Fibroblast of lung (primary cell): ENCODE measurements at regions not wholly inside any gene's neighbourhood (a gene's known extent, or its start where the extent isn't known, plus 50 kb on each side); places are given as distances from the start of the nearest gene placed in this dataset.

ENCODE experiments used
- DNase-seq, 2 donors: peaks; one replicate each; pipeline versions ENCODE4 v3.0.0 to v3.0.0-alpha.2; 2010; ENCODE audit warnings: low read depth in 2 of 2
- H2AFZ ChIP-seq: 2 replicates; pipeline ENCODE4 v1.5.1; 2012; ENCODE audit warnings: low read length, control low read depth, inconsistent platforms
- H3K27ac ChIP-seq: 2 replicates; pipeline ENCODE4 v1.5.1; 2011; ENCODE audit warnings: low read length, control low read depth; ENCODE audit not compliant: insufficient read depth
- H3K27me3 ChIP-seq: 2 replicates; pipeline ENCODE4 v1.5.1; 2011; ENCODE audit warnings: mild to moderate bottlenecking, low read length; ENCODE audit not compliant: control insufficient read depth, insufficient read depth
- H3K36me3 ChIP-seq: 2 replicates; pipeline ENCODE4 v1.5.1; 2011; ENCODE audit warnings: low read length; ENCODE audit not compliant: control insufficient read depth, insufficient read depth
- H3K4me1 ChIP-seq: 2 replicates; pipeline ENCODE4 v1.5.1; 2011; ENCODE audit warnings: low read length; ENCODE audit not compliant: control insufficient read depth, insufficient read depth; ENCODE audit errors: extremely low read depth
- H3K4me2 ChIP-seq: 2 replicates; pipeline ENCODE4 v1.5.1; 2011; ENCODE audit warnings: low read length, control low read depth; ENCODE audit not compliant: insufficient read depth; ENCODE audit errors: extremely low read depth
- H3K4me3 ChIP-seq, 4 experiments: fragments of 200-600 bp in 1 of 4; sonication (generic) in 1 of 4; replicated peaks in 1 of 4; 2 replicates each; pipeline ENCODE4 v1.5.1; 2011 to 2016; ENCODE audit warnings: low read length in 4 of 4, low read depth in 3 of 4, mild to moderate bottlenecking in 3 of 4, control low read depth in 2 of 4, inconsistent platforms in 1 of 4, mixed read lengths in 1 of 4; ENCODE audit not compliant: insufficient read depth in 1 of 4; ENCODE audit errors: control extremely low read depth in 1 of 4
- H3K79me2 ChIP-seq: 2 replicates; pipeline ENCODE4 v1.5.1; 2012; ENCODE audit warnings: mild to moderate bottlenecking, low read length, inconsistent platforms; ENCODE audit not compliant: control insufficient read depth, insufficient read depth
- H3K9ac ChIP-seq: 2 replicates; pipeline ENCODE4 v1.5.1; 2011; ENCODE audit warnings: mild to moderate bottlenecking, low read length, control low read depth; ENCODE audit not compliant: insufficient read depth
- H3K9me3 ChIP-seq: 2 replicates; pipeline ENCODE4 v1.5.1; 2012; ENCODE audit warnings: low read depth, low read length; ENCODE audit not compliant: control insufficient read depth, insufficient read depth
- H4K20me1 ChIP-seq: 2 replicates; pipeline ENCODE4 v1.5.1; 2011; ENCODE audit warnings: low read length; ENCODE audit not compliant: control insufficient read depth, insufficient read depth; ENCODE audit errors: extremely low read depth
- EZH2 ChIP-seq: IDR thresholded peaks from 2 replicates; pipeline ENCODE4 v1.5.1; 2012; ENCODE audit warnings: low read length, control low read depth, mild to moderate bottlenecking; ENCODE audit errors: missing control alignments
- TF ChIP-seq, protein P1 (sequence below), 2 donors: IDR thresholded peaks in 1 of 2; conservative IDR thresholded peaks in 1 of 2; 1 replicate in 1 of 2; 2 replicates in 1 of 2; pipeline ENCODE4 v1.5.1; 2011 to 2012; ENCODE audit warnings: low read length in 2 of 2, control low read depth in 1 of 2, inconsistent platforms in 1 of 2, low read depth in 1 of 2, mild to moderate bottlenecking in 1 of 2

DNA sequence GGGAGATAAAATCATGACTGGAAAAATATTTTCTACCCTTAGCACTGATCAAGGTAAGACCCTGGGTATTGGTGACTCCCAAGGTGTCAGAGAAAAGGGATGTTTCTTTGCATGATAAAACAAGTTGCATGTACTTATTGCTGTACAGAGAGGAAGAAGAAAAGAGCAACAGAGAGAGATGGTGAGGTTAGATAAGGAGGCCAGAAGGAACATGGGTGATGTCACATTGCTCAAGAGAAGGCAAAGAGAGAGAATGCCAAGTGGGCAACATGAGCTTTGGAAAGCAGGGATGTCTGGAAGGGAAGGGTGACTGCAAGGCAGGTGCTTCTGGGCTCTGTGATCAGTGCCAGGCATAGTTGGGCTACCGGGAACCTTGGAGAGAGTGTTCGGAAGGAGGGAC, 65.1 kb upstream of the ADARB2 start:
- no peak for TF ChIP-seq EZH2
- TF ChIP-seq, protein P1, sequence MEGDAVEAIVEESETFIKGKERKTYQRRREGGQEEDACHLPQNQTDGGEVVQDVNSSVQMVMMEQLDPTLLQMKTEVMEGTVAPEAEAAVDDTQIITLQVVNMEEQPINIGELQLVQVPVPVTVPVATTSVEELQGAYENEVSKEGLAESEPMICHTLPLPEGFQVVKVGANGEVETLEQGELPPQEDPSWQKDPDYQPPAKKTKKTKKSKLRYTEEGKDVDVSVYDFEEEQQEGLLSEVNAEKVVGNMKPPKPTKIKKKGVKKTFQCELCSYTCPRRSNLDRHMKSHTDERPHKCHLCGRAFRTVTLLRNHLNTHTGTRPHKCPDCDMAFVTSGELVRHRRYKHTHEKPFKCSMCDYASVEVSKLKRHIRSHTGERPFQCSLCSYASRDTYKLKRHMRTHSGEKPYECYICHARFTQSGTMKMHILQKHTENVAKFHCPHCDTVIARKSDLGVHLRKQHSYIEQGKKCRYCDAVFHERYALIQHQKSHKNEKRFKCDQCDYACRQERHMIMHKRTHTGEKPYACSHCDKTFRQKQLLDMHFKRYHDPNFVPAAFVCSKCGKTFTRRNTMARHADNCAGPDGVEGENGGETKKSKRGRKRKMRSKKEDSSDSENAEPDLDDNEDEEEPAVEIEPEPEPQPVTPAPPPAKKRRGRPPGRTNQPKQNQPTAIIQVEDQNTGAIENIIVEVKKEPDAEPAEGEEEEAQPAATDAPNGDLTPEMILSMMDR (conservative IDR thresholded peaks at IDR 0.05 in 1 of 2, IDR thresholded peaks at IDR 0.05 in 1 of 2; ENCODE audit: low read depth in 1 of 2, low read length in 2 of 2) = no peak
- H3K9ac ChIP-seq = no peak overlapping the region
- H3K27me3 ChIP-seq = no peaks in the 10 kb centered on the region
- no peaks in the 10 kb centered on the region for H3K4me1 ChIP-seq
- H2AFZ ChIP-seq = no peak overlapping the region
- no peaks in the 10 kb centered on the region for H4K20me1 ChIP-seq
- H3K9me3 ChIP-seq = no peaks in the 10 kb centered on the region
- H3K36me3 ChIP-seq = no peaks in the 10 kb centered on the region
- no peak overlapping the region for H3K4me3 ChIP-seq
- H3K4me2 ChIP-seq = no peak overlapping the region
- H3K27ac ChIP-seq = no peak overlapping the region
- DNase-seq = no peak
- H3K79me2 ChIP-seq = no peaks in the 10 kb centered on the region

DNA sequence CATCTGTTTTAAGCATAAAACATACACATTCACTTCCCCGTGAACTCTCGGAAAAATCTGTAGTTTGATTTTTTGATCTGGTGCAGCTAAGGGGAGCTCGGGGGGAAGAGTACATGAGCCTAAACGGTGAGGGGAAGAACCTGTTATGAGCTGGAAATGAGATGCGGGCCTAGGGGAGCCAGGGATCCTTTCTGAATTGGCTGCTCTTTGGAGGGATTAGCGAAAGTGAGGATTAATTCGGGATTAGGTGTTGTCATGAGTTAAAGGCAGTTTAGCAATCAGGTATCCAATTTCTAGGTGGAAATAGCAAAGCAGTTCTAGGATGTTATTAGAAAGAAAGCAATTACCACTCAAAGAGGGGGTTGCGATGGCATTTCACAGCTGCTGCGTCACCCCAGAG, 51.1 kb upstream of the ADARB2 start:
- H2AFZ ChIP-seq = no peak overlapping the region
- H3K9ac ChIP-seq = no peak overlapping the region
- no peak overlapping the region for H3K4me3 ChIP-seq
- no peaks in the 10 kb centered on the region for H3K79me2 ChIP-seq
- no peak overlapping the region for H3K27ac ChIP-seq
- H3K4me2 ChIP-seq = no peak overlapping the region
- no peak for DNase-seq
- H3K27me3 ChIP-seq = no peaks in the 10 kb centered on the region
- no peaks in the 10 kb centered on the region for H4K20me1 ChIP-seq
- peaks cover 2% of the 10 kb centered on the region for H3K9me3 ChIP-seq
- TF ChIP-seq EZH2 = no peak
- TF ChIP-seq, protein P1 (conservative IDR thresholded peaks at IDR 0.05 in 1 of 2, IDR thresholded peaks at IDR 0.05 in 1 of 2; ENCODE audit: low read depth in 1 of 2, low read length in 2 of 2) = no peak
- H3K4me1 ChIP-seq = no peaks in the 10 kb centered on the region
- H3K36me3 ChIP-seq = no peaks in the 10 kb centered on the region
